ENCODE measurements at regions not wholly inside any gene's neighbourhood (a gene's known extent, or its start where the extent isn't known, plus 50 kb on each side); places are given as distances from the start of the nearest gene placed in this dataset.

DNA sequence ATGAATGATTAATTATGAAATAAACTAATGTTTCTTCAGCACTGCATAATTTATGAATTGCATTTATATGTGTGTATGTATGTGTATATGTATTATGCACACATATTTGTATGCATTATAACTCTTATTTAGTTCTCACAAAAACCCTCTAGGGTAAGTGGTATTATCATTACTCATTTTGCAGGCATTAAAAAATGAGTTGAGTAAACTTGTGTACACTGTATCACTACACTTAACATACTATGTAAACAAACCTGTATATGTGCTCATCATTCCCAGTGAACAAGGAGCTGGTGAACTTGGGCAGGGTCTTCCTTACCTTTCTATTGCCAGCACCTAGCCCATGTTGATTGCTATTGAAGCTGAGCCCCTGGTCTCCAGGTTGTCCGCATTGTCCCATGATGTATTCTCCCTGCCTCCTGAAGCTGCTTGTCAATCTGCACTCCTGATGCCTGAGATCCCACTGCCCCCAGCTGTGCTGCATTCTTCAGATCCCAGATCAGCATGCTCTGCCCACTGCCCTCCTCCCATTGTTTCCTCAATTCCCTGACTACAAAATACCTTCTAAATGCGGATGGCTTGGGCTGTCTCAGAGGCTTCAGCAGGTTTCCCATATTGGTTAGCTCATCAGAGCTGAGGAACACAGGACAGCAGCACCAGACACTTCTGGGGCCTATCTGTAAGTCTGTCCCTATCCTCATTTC, 267.9 kb upstream of the SESN3 start:
- no peak overlapping the region for H3K9ac ChIP-seq (replicated peaks; ENCODE audit: extremely low read depth, insufficient read depth, low read length)
- H4K20me1 ChIP-seq (replicated peaks; ENCODE audit: control insufficient read depth, extremely low read depth, insufficient read depth, low read length): no peaks in the 10 kb centered on the region
- H3K36me3 ChIP-seq (ENCODE audit: control insufficient read depth in 2 of 2, extremely low read depth in 1 of 2, insufficient read depth in 2 of 2, low read length in 2 of 2): no peaks in the 10 kb centered on the region
- no peaks in the 10 kb centered on the region for H3K9me1 ChIP-seq (replicated peaks; ENCODE audit: control insufficient read depth, extremely low read depth, insufficient read depth, low read length)
- DNase-seq (ENCODE audit: low read depth, low spot score) (no peak), FAIRE-seq (no peak)
- BruUV-seq (replicated peaks): no TSS peak
- H3K9me3 ChIP-seq (replicated peaks; ENCODE audit: control insufficient read depth, insufficient read depth, low read length): no peaks in the 10 kb centered on the region
- intact Hi-C loops (cut with micrococcal nuclease) (no loop called here), dilution Hi-C loops (cut with MboI; ENCODE audit: extremely low pct_ligation_motif_present, low sequenced_read_pairs) (no loop called here)
- no peaks in the 10 kb centered on the region for H3K4me1 ChIP-seq (ENCODE audit: control insufficient read depth, extremely low read depth, insufficient read depth, low read length)
- H3K4me3 ChIP-seq (replicated peaks in 1 of 3; ENCODE audit: insufficient read depth in 1 of 3, low read depth in 1 of 3, low read length in 3 of 3): no peak overlapping the region
- no peaks in the 10 kb centered on the region for H3K79me2 ChIP-seq (ENCODE audit: control insufficient read depth, insufficient read depth, low read length)
- no peak overlapping the region for H3K4me2 ChIP-seq (ENCODE audit: insufficient read depth, low read length)
- ChIA-PET CTCF (no interaction called here), POLR2A (no interaction called here)
- no peak for TF ChIP-seq EZH2 (IDR thresholded peaks at IDR 0.05; ENCODE audit: borderline replicate concordance, low read depth, low read length, severe bottlenecking)
- TF ChIP-seq POLR2A (IDR thresholded peaks at IDR 0.05; ENCODE audit: low read depth, low read length): no peak
- TF ChIP-seq, protein P1, sequence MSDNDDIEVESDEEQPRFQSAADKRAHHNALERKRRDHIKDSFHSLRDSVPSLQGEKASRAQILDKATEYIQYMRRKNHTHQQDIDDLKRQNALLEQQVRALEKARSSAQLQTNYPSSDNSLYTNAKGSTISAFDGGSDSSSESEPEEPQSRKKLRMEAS (IDR thresholded peaks at IDR 0.05; ENCODE audit: insufficient read depth, insufficient read length): no peak
- TF ChIP-seq FOS (IDR thresholded peaks at IDR 0.05; ENCODE audit: borderline replicate concordance, insufficient read depth, low read length): no peak
- TF ChIP-seq MYC (IDR thresholded peaks at IDR 0.05; ENCODE audit: low read depth, low read length): no peak
- no peak for TF ChIP-seq GATA2 (IDR thresholded peaks at IDR 0.05; ENCODE audit: insufficient read depth, insufficient read length, low read depth, low read length)
- H3K27ac ChIP-seq (ENCODE audit: insufficient read depth, low read depth, low read length): no peak overlapping the region
- no peaks in the 10 kb centered on the region for H3K27me3 ChIP-seq (ENCODE audit: control insufficient read depth in 2 of 2, insufficient read depth in 2 of 2, low read length in 2 of 2)
- no peak overlapping the region for H2AFZ ChIP-seq (ENCODE audit: low read depth, low read length)

DNA sequence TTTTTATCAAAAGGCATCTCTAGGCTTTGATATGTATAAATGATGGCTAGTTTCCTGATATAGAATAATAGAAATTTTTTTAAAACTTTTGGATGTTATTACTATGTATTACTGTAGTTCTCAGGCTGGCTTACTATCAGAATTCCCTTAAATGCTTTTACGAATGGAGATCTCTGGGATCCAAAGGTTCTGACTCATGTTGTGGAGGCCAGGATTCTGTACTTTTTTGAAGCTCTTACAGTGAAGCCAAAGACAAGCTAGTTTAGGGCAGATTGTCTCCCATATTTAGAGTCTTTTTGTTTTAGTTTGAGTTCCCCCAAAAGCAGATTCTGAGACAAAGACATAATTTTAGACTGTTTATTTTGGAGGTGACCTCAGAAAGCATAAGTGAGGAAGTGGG, 265.9 kb upstream of the SESN3 start:
- ChIA-PET POLR2A (no interaction called here), CTCF (no interaction called here)
- dilution Hi-C loops (cut with MboI; ENCODE audit: extremely low pct_ligation_motif_present, low sequenced_read_pairs): no loop called here
- BruUV-seq (replicated peaks): no TSS peak
- Histone ChIP-seq H2AFZ (ENCODE audit: low read depth, low read length) (no peak overlapping the region), H3K36me3 (ENCODE audit: control insufficient read depth in 2 of 2, extremely low read depth in 1 of 2, insufficient read depth in 2 of 2, low read length in 2 of 2) (no peaks in the 10 kb centered on the region), H3K9me1 (replicated peaks; ENCODE audit: control insufficient read depth, extremely low read depth, insufficient read depth, low read length) (no peaks in the 10 kb centered on the region), H4K20me1 (replicated peaks; ENCODE audit: control insufficient read depth, extremely low read depth, insufficient read depth, low read length) (no peaks in the 10 kb centered on the region), H3K27me3 (ENCODE audit: control insufficient read depth in 2 of 2, insufficient read depth in 2 of 2, low read length in 2 of 2) (no peaks in the 10 kb centered on the region), H3K27ac (ENCODE audit: insufficient read depth, low read depth, low read length) (no peak overlapping the region), H3K79me2 (ENCODE audit: control insufficient read depth, insufficient read depth, low read length) (no peaks in the 10 kb centered on the region), H3K9ac (replicated peaks; ENCODE audit: extremely low read depth, insufficient read depth, low read length) (no peak overlapping the region), H3K9me3 (replicated peaks; ENCODE audit: control insufficient read depth, insufficient read depth, low read length) (no peaks in the 10 kb centered on the region), H3K4me1 (ENCODE audit: control insufficient read depth, extremely low read depth, insufficient read depth, low read length) (no peaks in the 10 kb centered on the region), H3K4me3 (replicated peaks in 1 of 3; ENCODE audit: insufficient read depth in 1 of 3, low read depth in 1 of 3, low read length in 3 of 3) (no peak overlapping the region), H3K4me2 (ENCODE audit: insufficient read depth, low read length) (no peak overlapping the region)
- DNase-seq (ENCODE audit: low read depth, low spot score): no peak
- TF ChIP-seq MYC (IDR thresholded peaks at IDR 0.05; ENCODE audit: low read depth, low read length) (no peak), EZH2 (IDR thresholded peaks at IDR 0.05; ENCODE audit: borderline replicate concordance, low read depth, low read length, severe bottlenecking) (no peak), GATA2 (IDR thresholded peaks at IDR 0.05; ENCODE audit: insufficient read depth, insufficient read length, low read depth, low read length) (no peak), POLR2AphosphoS5 (IDR thresholded peaks at IDR 0.05; ENCODE audit: insufficient read depth, low read depth, low read length) (no peak), JUN (IDR thresholded peaks at IDR 0.05; ENCODE audit: borderline replicate concordance, insufficient read depth, insufficient read length, low read depth) (no peak), FOS (IDR thresholded peaks at IDR 0.05; ENCODE audit: borderline replicate concordance, insufficient read depth, low read length) (no peak), POLR2A (IDR thresholded peaks at IDR 0.05; ENCODE audit: low read depth, low read length) (no peak)
- TF ChIP-seq, protein P2, sequence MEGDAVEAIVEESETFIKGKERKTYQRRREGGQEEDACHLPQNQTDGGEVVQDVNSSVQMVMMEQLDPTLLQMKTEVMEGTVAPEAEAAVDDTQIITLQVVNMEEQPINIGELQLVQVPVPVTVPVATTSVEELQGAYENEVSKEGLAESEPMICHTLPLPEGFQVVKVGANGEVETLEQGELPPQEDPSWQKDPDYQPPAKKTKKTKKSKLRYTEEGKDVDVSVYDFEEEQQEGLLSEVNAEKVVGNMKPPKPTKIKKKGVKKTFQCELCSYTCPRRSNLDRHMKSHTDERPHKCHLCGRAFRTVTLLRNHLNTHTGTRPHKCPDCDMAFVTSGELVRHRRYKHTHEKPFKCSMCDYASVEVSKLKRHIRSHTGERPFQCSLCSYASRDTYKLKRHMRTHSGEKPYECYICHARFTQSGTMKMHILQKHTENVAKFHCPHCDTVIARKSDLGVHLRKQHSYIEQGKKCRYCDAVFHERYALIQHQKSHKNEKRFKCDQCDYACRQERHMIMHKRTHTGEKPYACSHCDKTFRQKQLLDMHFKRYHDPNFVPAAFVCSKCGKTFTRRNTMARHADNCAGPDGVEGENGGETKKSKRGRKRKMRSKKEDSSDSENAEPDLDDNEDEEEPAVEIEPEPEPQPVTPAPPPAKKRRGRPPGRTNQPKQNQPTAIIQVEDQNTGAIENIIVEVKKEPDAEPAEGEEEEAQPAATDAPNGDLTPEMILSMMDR (IDR thresholded peaks at IDR 0.05; ENCODE audit: extremely low read depth in 1 of 2, insufficient read depth in 1 of 2, low read depth in 1 of 2, low read length in 2 of 2): no peak
- TF ChIP-seq, protein P1 (IDR thresholded peaks at IDR 0.05; ENCODE audit: insufficient read depth, insufficient read length): no peak
- FAIRE-seq: no peak
- intact Hi-C loops (cut with micrococcal nuclease): no loop called here

All from endothelial cell of umbilical vein (primary cell).